ENCODE measurements at regions not wholly inside any gene's neighbourhood (a gene's known extent, or its start where the extent isn't known, plus 50 kb on each side); places are given as distances from the start of the nearest gene placed in this dataset.

DNA sequence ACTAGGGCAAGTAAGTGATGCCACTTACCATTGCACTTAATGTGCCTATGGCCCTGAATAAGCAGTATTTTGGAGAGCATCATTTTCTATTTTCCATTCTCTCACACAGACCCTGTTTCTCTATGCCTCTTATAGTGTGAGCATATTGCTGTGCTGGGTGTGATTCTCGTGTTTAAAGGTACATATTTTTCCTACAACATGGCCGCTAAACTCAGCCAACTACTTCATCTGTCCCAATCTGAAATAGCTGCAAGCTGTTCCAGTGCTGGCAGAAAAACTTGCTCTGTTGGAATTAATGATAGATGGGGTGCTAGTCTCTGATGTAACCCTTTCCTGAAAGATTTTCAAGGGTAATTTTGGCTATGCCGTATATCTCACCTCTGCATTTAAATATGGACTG is 97.5 kb downstream of the ZNF326 start:
- in situ Hi-C loops (cut with HindIII; ENCODE audit: low pct_unique_long_range_greater_than_20kb, low sequenced_read_pairs): no loop called here
- DNase-seq (ENCODE audit: low read depth): no peak

Measured in Caki2 (cell line).